ENCODE measurements at regions not wholly inside any gene's neighbourhood (a gene's known extent, or its start where the extent isn't known, plus 50 kb on each side); places are given as distances from the start of the nearest gene placed in this dataset.
"Not testable (repeated sequence)": the region's sequence is repeated elsewhere in the genome, so short reads cannot be mapped to it uniquely, and the experiment has no call there.

DNA sequence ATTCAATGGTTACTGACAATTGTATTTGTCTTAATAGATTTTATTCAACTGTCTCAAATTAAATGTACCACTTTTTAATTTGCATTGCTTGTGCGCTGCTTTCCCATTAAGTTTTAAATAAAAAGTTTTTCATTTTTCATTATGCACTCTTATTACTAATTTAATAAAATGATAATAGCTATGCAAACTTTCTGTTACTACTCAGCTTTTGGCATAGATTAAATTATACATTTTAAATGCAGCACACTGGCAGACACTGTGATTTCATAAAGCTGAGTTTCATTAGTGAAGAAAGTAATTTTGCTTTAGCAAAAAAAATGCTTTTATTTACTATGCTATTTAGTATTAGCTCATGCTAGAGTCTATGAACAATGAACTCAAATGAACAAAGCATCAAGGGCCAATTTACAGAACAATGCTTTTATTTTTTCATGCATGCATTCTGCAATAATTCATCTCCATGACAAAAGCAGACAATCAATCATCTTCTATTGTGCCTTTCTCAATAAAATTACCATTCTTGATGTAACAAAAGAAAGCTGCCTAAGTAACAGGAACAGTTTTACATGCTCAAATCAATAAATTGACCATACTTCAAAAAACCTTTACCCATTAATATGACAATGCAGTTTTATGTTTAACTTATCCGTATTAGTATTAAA is 595.2 kb upstream of the ARRDC3 start:
- DNase-seq = no peak

- no peak for DNase-seq
Measured at GRCh38 chr5:91977579-91977978, 594.5 kb upstream of the ARRDC3 start.

DNA sequence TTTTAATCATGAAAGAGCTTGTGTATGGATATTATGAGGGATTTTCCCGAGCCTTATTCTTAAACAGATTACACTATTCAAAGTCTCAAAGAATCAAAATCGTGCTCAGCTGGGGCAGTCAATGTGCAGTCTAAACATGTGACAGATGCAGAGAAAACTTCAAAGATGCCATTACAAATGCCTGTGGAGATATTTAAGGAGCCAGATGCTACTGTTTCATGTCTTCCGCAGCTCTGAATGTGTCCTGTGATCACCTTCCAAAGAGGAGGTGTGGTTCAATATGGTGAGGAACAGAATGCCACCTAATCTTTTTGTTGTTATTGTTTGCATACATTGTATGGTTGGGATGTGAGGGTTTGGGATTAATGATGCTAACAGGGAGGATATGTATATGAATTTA is 593.3 kb upstream of the ARRDC3 start:
- DNase-seq = no peak

- no peak for DNase-seq
Measured at GRCh38 chr5:91963166-91963565, 580.0 kb upstream of the ARRDC3 start.

- DNase-seq = no peak
Measured at GRCh38 chr5:91957666-91958065, 574.5 kb upstream of the ARRDC3 start.

DNA sequence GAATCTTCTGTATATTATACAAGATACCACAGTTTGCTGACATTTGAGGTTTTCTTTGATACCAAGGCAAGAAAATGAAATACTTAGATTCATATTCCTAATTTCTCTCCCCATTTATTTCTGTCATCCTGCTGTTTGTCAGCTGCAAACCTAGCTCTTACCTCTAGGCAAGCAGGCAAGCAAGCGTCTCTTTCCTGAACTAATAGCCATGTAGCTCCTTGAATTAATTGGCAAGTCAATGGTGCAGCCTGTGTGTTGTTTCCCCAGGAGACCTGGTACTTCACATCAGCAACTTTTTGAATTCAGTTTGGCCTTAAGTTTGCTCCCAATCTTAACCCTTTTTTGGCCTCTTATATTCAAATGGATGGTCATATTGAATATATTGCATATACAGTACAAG is 573.6 kb upstream of the ARRDC3 start:
- DNase-seq = no peak

- DNase-seq = no peak
Measured at GRCh38 chr5:91955610-91956009, 572.5 kb upstream of the ARRDC3 start.

DNA sequence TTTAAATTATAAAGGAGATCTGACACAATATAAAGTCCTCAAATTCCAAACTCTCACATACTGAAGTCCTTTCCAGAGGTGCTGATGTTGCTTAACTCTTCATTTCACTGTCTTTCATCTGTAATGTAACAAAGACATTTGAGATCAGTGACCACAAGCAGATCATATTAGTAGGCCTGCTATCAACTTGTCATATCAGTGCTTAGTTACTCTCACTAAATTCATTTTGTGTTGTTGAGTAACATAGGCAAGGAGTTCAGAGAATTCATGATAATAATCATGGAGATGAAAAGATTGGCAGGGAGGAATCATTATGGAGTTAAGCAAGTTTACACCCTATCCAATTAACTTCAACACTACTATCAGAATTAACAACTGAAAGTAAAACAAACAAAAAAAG is 571.0 kb upstream of the ARRDC3 start:
- DNase-seq = no peak

DNA sequence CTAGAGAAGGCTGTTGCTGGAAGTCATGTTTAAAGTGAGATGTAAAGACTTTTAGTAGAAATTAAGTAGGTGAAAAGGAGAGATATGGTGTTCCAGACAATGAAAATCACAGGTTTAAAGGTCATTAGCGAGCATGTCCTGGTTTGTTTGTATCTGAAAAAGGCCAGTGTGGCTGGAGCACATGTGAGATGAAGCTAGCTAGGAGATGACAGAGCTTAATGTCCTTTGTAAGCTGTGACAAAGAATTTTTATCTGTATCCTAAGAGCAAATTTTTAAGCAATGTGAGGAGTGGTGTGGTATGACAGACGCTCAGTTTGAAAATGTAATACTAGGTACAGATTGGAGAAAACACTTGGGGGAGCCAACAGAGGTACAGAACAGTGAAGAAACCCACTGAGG is 567.2 kb upstream of the ARRDC3 start:
- DNase-seq = no peak

DNA sequence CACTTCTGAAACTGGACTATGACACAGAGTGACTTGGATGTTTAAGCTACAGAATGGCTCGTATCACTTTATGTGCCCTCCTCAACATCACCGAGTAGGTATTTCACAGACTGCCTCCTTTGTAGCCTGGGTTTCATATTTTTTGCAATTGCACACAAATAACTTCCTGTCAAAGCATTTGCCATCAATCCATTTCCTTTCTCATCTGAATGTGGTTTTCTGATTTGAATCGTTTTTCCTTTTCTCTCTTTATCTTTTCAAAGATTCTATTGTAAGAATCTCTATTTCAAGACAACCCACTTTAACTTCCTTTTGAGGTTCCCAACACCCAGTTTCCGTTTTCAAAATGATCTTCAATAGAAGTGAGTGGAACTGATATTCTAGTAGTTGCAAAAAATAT is 563.8 kb upstream of the ARRDC3 start:
- DNase-seq = no peak

DNA sequence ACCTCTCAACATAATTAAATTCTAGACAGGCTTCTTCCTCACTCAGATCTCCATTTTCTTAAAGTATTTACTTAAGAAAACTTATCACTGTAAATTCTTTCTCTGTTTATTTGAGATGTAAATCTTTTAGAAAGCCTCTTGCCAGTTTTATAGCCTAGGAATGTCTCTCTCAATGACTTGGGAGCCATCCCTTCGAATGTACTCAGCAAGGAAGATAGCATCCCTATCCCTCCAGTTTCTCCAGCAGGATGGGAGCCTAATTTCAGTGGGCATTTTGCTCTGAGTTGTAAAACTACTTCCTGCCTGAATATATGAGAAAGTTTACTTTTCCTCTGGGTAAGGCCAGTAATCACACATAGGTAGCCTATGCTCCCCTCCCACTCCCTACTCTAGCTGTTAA is 558.5 kb upstream of the ARRDC3 start:
- DNase-seq = no peak

DNA sequence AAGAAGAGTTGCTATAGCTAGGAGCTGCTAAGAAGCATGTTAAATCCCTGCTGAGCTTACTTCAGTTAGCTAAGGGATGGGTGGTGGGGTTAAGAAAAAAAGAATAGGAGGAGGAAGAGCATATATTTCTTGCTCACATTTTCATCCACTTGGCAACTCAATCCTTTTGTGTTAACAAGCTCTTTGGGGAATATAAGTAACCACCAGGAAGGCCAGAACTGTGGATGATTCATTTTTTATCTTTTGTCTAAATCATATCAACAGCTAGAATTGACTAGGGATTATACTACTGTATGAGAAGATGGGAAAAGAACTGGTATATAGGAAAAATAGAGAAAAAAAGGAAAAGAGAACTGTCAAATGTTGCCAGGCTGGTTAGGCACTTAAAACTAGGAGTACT is 555.3 kb upstream of the ARRDC3 start:
- no peak for DNase-seq

- no peak for DNase-seq
Measured at GRCh38 chr5:91937121-91937520, 554.0 kb upstream of the ARRDC3 start.

DNA sequence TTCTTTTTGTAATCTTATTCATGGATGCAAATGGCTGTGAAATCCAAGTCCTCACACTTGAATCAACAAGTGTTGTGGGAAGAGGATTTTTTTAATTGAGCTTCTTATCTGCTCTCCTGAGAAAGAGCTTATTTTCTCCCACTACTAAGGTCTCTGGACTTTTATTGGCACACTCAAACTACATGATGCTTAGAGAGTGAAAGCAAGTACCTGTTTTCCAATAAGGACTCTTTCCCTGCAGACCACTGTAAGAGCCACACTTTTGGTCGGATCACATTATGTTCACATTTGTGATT is 546.4 kb upstream of the ARRDC3 start:
- DNase-seq = peak in 1 of 58 donors; percentile 1

DNA sequence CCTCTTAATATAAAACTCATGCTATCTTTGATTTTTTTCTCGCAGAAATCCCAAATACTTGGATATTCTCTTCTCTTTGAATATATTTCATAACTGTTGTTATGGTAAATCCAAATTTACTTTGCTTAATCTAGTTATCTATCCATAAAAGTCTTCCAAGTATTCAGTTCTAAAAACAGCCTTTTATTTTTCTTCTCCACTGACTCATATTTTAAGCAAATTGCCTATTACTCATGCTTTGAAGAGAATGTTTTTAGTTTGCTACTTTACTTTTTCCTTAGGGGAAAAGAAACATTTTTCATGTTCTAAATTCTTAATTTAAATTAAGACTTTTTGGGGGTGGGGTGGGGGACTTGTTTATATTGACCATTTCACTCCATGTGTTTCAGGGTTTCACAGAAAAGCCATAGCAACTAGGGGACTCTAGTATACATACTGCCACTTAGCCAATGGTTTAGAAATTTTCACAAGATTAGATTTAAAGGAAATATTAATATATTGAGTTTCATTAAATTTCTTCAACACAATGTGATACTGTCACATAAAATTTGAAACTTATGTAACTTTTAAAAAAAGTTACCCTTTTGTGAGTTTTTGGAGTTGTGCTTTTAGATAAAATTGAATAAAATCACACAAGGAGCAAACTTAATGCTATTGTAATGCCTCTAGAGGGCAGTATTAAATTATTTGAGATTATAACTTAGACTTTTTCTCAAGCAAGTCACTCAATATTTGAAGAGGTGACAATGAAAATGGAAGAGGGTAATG is 545.8 kb upstream of the ARRDC3 start:
- DNase-seq = no peak

- DNase-seq = no peak
Measured at GRCh38 chr5:91927439-91927838, 544.3 kb upstream of the ARRDC3 start.

DNA sequence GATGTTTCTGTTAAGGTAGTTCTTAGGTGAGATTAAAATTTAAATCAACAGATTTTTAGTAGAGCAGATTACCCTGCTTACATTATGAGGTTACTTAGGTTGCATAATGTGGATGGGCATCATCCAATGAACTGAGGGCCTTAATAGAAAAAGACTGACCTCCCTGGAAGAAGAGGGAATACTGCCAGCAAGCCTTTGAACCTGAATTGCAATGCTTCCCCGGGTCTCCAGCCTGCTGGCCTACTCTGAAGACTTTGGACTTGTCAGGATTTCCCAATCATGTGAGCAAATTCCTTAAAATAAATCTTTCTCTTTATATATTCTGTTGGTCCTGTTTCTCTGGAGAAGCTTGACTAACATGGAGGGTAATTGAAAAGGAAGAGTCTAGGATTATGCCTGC is 542.1 kb upstream of the ARRDC3 start:
- DNase-seq = no peak

DNA sequence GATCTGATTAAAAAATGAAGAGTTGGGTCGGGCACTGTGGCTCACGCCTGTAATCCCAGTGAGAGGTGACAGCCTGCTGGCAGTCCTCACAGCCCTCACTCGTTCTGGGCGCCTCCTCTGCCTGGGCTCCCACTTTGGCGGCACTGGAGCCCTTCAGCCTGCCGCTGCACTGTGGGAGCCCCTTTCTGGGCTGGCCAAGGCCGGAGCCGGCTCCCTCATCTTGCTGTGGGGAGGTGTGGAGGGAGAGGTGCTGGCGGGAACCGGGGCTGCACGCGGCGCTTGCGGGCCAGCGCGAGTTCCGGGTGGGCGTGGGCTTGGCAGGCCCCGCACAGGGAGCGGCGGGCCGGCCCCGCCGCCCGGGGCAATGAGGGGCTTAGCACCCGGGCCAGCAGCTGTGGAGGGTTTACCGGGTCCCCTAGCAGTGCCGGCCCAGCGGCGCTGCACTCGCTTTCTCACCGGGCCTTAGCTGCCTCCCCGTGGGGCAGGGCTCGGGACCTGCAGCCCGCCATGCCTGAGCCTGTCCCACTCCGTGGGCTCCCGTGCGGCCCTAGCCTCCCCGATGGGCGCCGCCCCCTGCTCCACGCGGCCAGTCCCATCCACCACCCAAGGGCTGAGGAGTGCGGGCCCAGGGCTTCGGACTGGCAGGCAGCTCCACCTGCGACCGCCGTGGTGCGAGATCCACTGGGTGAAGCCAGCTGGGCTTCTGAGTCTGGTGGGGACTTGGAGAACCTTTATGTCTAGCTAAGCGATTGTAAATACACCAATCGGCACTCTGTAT is 534.1 kb upstream of the ARRDC3 start:
- not testable (repeated sequence) for DNase-seq

DNA sequence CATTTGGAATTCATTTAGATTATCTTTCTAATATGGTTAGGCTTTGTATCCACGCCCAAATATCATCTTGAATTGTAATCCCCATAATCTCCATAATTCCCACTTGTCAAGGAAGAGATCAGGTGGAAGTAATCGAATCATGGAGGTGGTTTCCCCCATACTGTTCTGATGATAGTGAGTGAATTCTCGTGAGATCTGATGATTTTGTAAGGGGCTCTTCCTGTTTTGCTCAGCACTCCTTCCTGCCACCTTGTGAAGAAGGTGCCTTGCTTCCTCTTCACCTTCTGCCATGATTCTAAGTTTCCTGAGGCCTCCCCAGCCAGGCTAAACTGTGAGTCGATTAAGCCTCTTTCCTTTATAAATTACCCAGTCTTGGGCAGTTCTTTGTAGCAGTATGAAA is 527.5 kb upstream of the ARRDC3 start:
- DNase-seq = no peak

DNA sequence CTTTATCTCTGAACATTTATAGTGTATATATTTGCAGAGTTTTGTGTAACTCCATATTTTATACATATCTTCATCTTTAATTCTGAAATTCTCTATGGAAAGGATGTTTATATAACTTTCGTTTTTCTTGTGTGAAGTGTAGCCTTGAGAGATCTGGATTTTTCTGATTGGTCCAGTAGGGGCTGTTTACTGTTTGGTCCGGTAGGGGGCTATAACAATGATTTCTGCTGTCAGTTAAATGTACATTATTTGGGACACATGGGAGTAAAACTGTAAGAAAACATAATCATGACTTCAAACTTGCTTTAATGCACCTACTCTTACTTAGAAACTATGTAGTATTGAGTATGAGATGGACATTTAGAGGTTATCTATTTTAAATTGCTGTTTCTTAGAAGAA is 527.1 kb upstream of the ARRDC3 start:
- DNase-seq = no peak

DNA sequence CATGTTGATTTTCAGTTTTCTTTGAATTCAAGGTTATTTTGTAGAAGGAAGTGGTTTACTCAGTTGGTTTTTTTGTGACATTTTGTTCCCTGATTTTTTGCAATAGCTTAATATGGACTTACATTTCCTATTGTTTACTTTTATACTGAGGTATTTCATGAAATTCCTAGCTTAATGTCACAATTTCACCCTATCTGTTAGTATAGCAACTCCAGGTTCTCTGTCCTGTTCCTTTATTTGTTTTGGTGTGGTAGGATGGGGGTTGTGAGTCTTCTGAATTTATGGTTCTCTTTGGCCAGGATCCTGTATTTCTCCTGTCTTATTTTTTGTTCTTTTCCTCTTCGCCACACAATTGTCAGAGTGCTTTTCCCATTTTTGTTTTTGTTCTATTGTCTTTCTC is 523.4 kb upstream of the ARRDC3 start:
- no peak for DNase-seq

GRCh38 chr5:91906027-91906426 is 522.9 kb upstream of the ARRDC3 start:
- DNase-seq = no peak

- no peak for DNase-seq
Measured at GRCh38 chr5:91898898-91899297, 515.8 kb upstream of the ARRDC3 start.
